Cardiac muscle cell (in vitro differentiated cells and primary cell): ENCODE measurements at regions not wholly inside any gene's neighbourhood (a gene's known extent, or its start where the extent isn't known, plus 50 kb on each side); places are given as distances from the start of the nearest gene placed in this dataset.
"Not testable (repeated sequence)": the region's sequence is repeated elsewhere in the genome, so short reads cannot be mapped to it uniquely, and the experiment has no call there.

Experiments
- DNase-seq, 2 donors: peaks; one replicate each; pipeline versions ENCODE4 v3.0.0 to v3.0.0-alpha.2; 2010 to 2017; ENCODE audit warnings: low read depth in 1 of 2, low spot score in 1 of 2
- H3K27ac ChIP-seq: fragments of 200-600 bp; sonication (generic); 2 replicates; pipeline ENCODE4 v1.5.1; 2016
- H3K27me3 ChIP-seq: fragments of 200-600 bp; sonication (generic); 2 replicates; pipeline ENCODE4 v1.6.0; 2016; ENCODE audit warnings: control low read depth
- H3K36me3 ChIP-seq: fragments of 200-600 bp; sonication (generic); 2 replicates; pipeline ENCODE4 v1.5.1; 2016; ENCODE audit warnings: control low read depth
- H3K4me1 ChIP-seq: fragments of 200-600 bp; sonication (generic); 2 replicates; pipeline ENCODE4 v1.8.1; 2017; ENCODE audit warnings: low read depth, mild to moderate bottlenecking, mixed run types
- H3K4me3 ChIP-seq: fragments of 200-600 bp; sonication (generic); 2 replicates; pipeline ENCODE4 v1.5.1; 2016; ENCODE audit warnings: mild to moderate bottlenecking
- H3K9me3 ChIP-seq: fragments of 200-600 bp; sonication (generic); 2 replicates; pipeline ENCODE4 v1.5.1; 2017; ENCODE audit warnings: low read depth, mild to moderate bottlenecking, control low read depth
- CTCF ChIP-seq: IDR thresholded peaks from 2 replicates; pipeline ENCODE4 v1.5.1; 2012; ENCODE audit warnings: low read depth, mild to moderate bottlenecking, low read length

- Histone ChIP-seq H3K9me3 (no peaks in the 10 kb centered on the region), H3K36me3 (no peaks in the 10 kb centered on the region), H3K27ac (no peak overlapping the region), H3K27me3 (no peaks in the 10 kb centered on the region), H3K4me1 (no peaks in the 10 kb centered on the region), H3K4me3 (no peak overlapping the region)
- TF ChIP-seq CTCF = no peak
- DNase-seq = no peak
These were observed 386.8 kb downstream of the PTH2R start for GRCh38 chr2:208793434-208793833.

- no peak for DNase-seq
- Histone ChIP-seq H3K36me3 (no peaks in the 10 kb centered on the region), H3K27me3 (no peaks in the 10 kb centered on the region), H3K4me3 (no peak overlapping the region), H3K27ac (no peak overlapping the region), H3K4me1 (no peaks in the 10 kb centered on the region), H3K9me3 (no peaks in the 10 kb centered on the region)
- TF ChIP-seq CTCF = no peak
These were observed 387.8 kb downstream of the PTH2R start for GRCh38 chr2:208794288-208794975.

GRCh38 chr2:208798698-208799097 lies 392.1 kb downstream of the PTH2R start:
- Histone ChIP-seq H3K27me3 (no peaks in the 10 kb centered on the region), H3K27ac (no peak overlapping the region), H3K9me3 (no peaks in the 10 kb centered on the region), H3K4me3 (no peak overlapping the region), H3K36me3 (no peaks in the 10 kb centered on the region), H3K4me1 (no peaks in the 10 kb centered on the region)
- DNase-seq = no peak
- TF ChIP-seq CTCF = no peak

GRCh38 chr2:208799397-208799796 lies 392.8 kb downstream of the PTH2R start:
- Histone ChIP-seq H3K27me3 (no peaks in the 10 kb centered on the region), H3K4me1 (no peaks in the 10 kb centered on the region), H3K36me3 (no peaks in the 10 kb centered on the region), H3K9me3 (no peaks in the 10 kb centered on the region), H3K4me3 (no peak overlapping the region), H3K27ac (no peak overlapping the region)
- no peak for TF ChIP-seq CTCF
- DNase-seq = no peak

GRCh38 chr2:208800887-208801286 lies 394.3 kb downstream of the PTH2R start:
- not testable (repeated sequence) for H3K27ac ChIP-seq, H3K36me3 ChIP-seq, H3K9me3 ChIP-seq, H3K4me3 ChIP-seq, H3K27me3 ChIP-seq, DNase-seq, H3K4me1 ChIP-seq

- no peaks in the 10 kb centered on the region for H3K4me1 ChIP-seq
- H3K9me3 ChIP-seq = no peaks in the 10 kb centered on the region
- no peak overlapping the region for H3K27ac ChIP-seq
- no peak overlapping the region for H3K4me3 ChIP-seq
- no peaks in the 10 kb centered on the region for H3K36me3 ChIP-seq
- no peak for TF ChIP-seq CTCF
- no peak for DNase-seq
- no peaks in the 10 kb centered on the region for H3K27me3 ChIP-seq
These were observed 401.2 kb downstream of the PTH2R start for GRCh38 chr2:208807756-208808155.

- not testable (repeated sequence) for H3K36me3 ChIP-seq, H3K27ac ChIP-seq, H3K4me3 ChIP-seq, H3K4me1 ChIP-seq, DNase-seq, H3K9me3 ChIP-seq, H3K27me3 ChIP-seq
These were observed 405.3 kb downstream of the PTH2R start for GRCh38 chr2:208811885-208812284.
